ENCODE measurements at regions not wholly inside any gene's neighbourhood (a gene's known extent, or its start where the extent isn't known, plus 50 kb on each side); places are given as distances from the start of the nearest gene placed in this dataset.

DNA sequence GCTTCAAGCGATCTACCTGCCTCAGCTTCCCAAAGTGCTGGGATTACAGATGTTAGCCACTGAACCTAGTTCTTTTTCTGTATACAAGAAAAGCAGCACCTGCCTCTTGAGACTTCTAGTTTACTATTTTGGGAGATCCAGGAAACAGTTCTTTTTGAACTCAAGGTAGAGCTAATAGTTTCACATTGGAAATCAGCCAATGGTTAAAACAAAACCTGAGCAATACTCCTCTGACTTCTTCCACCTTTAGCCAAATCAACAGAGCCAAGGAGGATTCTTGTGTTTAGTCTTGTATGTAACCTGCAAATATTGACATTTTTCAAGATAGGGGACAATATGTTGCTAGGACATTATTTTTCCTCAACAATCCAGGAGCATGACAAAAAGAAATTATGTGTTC is 349.4 kb downstream of the SH3GL2 start:
- TF ChIP-seq CTCF (IDR thresholded peaks at IDR 0.05) = no peak
- no peak for TF ChIP-seq POLR2A (IDR thresholded peaks at IDR 0.05)
